Gastrocnemius medialis (tissue), 4 donors: ENCODE measurements at regions not wholly inside any gene's neighbourhood (a gene's known extent, or its start where the extent isn't known, plus 50 kb on each side); places are given as distances from the start of the nearest gene placed in this dataset.

Experiments used
- ATAC-seq, 2 donors: fragments of 150-250 bp; one replicate each; pipeline ENCODE4 v1.9.1; 2016
- DNase-seq, 2 donors: peaks; one replicate each; pipeline ENCODE4 v3.0.0-alpha.2; 2019
- H3K27ac ChIP-seq, 4 donors: fragments of 200-600 bp; sonication (generic); 1 replicate in 1 of 4; 2 replicates in 3 of 4; pipeline ENCODE4 v1.5.1; 2016 to 2018; ENCODE audit warnings: mild to moderate bottlenecking in 2 of 4, moderate library complexity in 1 of 4
- H3K27me3 ChIP-seq, 3 donors: fragments of 200-600 bp; sonication (generic) in 2 of 3; 1 replicate in 1 of 3; 2 replicates in 2 of 3; pipeline versions ENCODE4 v1.5.1 to v1.6.0; 2016 to 2019; ENCODE audit warnings: mild to moderate bottlenecking in 1 of 3, moderate library complexity in 1 of 3
- H3K36me3 ChIP-seq, 2 donors: fragments of 200-600 bp; sonication (generic) in 1 of 2; one replicate each; pipeline ENCODE4 v1.5.1; 2017 to 2018
- H3K4me1 ChIP-seq, 2 donors: fragments of 200-600 bp; sonication (generic) in 1 of 2; one replicate each; pipeline ENCODE4 v1.5.1; 2016 to 2017; ENCODE audit warnings: mild to moderate bottlenecking in 2 of 2
- H3K4me3 ChIP-seq, 4 donors: fragments of 200-600 bp; sonication (generic) in 3 of 4; 1 replicate in 1 of 4; 2 replicates in 3 of 4; pipeline ENCODE4 v1.5.1; 2016 to 2019; ENCODE audit warnings: mild to moderate bottlenecking in 2 of 4
- H3K9me3 ChIP-seq, 3 donors: fragments of 200-600 bp; sonication (generic) in 2 of 3; 1 replicate in 1 of 3; 2 replicates in 2 of 3; pipeline ENCODE4 v1.5.1; 2016 to 2019
- CTCF ChIP-seq, 5 experiments: fragments of 450-650 bp in 3 of 5; fragments of 200-600 bp in 2 of 5; sonication (generic) in 2 of 5; IDR thresholded peaks in 4 of 5; conservative IDR thresholded peaks in 1 of 5; 1 replicate in 4 of 5; 2 replicates in 1 of 5; pipeline ENCODE4 v1.5.1; 2016 to 2019; ENCODE audit warnings: antibody characterized with exemption in 5 of 5, mild to moderate bottlenecking in 3 of 5, moderate library complexity in 3 of 5
- POLR2A ChIP-seq, 2 donors: fragments of 450-650 bp; IDR thresholded peaks; one replicate each; pipeline ENCODE4 v1.6.1; 2017; ENCODE audit warnings: antibody characterized with exemption in 2 of 2, mild to moderate bottlenecking in 2 of 2, moderate library complexity in 2 of 2
- in situ Hi-C, 4 donors: fragments of 200-750 bp; cut with MboI; loops; one replicate each; pipeline versions ENCODE4 v1.15.0 to v1.8.0; 2017; ENCODE audit warnings: low sequenced_read_pairs in 4 of 4
- intact Hi-C: fragments of 100-400 bp; cut with DNase I; formaldehyde crosslinking; loops from one replicate; pipeline ENCODE4 v1.15.1; 2023; ENCODE audit warnings: low total_unique reads

GRCh38 chr2:216934623-216935022 is 74.8 kb upstream of the TNP1 start:
- DNase-seq = no peak
- H3K36me3 ChIP-seq = no peaks in the 10 kb centered on the region
- TF ChIP-seq POLR2A (IDR thresholded peaks at IDR 0.05) (no peak), CTCF (IDR thresholded peaks at IDR 0.05 in 4 of 5, conservative IDR thresholded peaks at IDR 0.05 in 1 of 5) (no peak)
- intact Hi-C loops = no loop called here
- no peaks in the 10 kb centered on the region for H3K9me3 ChIP-seq
- H3K27me3 ChIP-seq = no peaks in the 10 kb centered on the region
- no peak overlapping the region for H3K27ac ChIP-seq
- peaks cover 0 to 12% of the 10 kb centered on the region in 2 donors for H3K4me1 ChIP-seq
- in situ Hi-C loops = no loop called here
- no peak overlapping the region for H3K4me3 ChIP-seq
- ATAC-seq = peak in 1 of 2 donors; percentile 17

GRCh38 chr2:216934151-216934550 is 74.3 kb upstream of the TNP1 start:
- no peak for ATAC-seq
- DNase-seq = no peak
- H3K27me3 ChIP-seq = no peaks in the 10 kb centered on the region

GRCh38 chr2:216932863-216933548 is 73.1 kb upstream of the TNP1 start:
- Histone ChIP-seq H3K27me3 (no peaks in the 10 kb centered on the region), H3K4me3 (no peak overlapping the region), H3K9me3 (no peaks in the 10 kb centered on the region), H3K4me1 (peaks cover 0 to 12% of the 10 kb centered on the region in 2 donors), H3K27ac (no peak overlapping the region), H3K36me3 (no peaks in the 10 kb centered on the region)
- in situ Hi-C loops (no loop called here), intact Hi-C loops (no loop called here)
- no peak for ATAC-seq
- TF ChIP-seq CTCF (IDR thresholded peaks at IDR 0.05 in 4 of 5, conservative IDR thresholded peaks at IDR 0.05 in 1 of 5) (no peak), POLR2A (IDR thresholded peaks at IDR 0.05) (no peak)
- no peak for DNase-seq

More at GRCh38 chr2:216934151-216934550, 74.3 kb upstream of the TNP1 start:
- Histone ChIP-seq H3K27ac (no peak overlapping the region), H3K4me1 (peaks cover 0 to 12% of the 10 kb centered on the region in 2 donors), H3K4me3 (no peak overlapping the region), H3K9me3 (no peaks in the 10 kb centered on the region), H3K36me3 (no peaks in the 10 kb centered on the region)
- intact Hi-C loops = no loop called here
- in situ Hi-C loops = no loop called here
- TF ChIP-seq POLR2A (IDR thresholded peaks at IDR 0.05) (no peak), CTCF (IDR thresholded peaks at IDR 0.05 in 4 of 5, conservative IDR thresholded peaks at IDR 0.05 in 1 of 5) (no peak)

- TF ChIP-seq CTCF (IDR thresholded peaks at IDR 0.05 in 4 of 5, conservative IDR thresholded peaks at IDR 0.05 in 1 of 5) = no peak
- no peak for TF ChIP-seq POLR2A (IDR thresholded peaks at IDR 0.05)
- ATAC-seq = no peak
- Histone ChIP-seq H3K36me3 (no peaks in the 10 kb centered on the region), H3K27ac (no peak overlapping the region), H3K9me3 (no peaks in the 10 kb centered on the region), H3K27me3 (no peaks in the 10 kb centered on the region), H3K4me1 (peaks cover 0 to 10% of the 10 kb centered on the region in 2 donors), H3K4me3 (no peak overlapping the region)
- in situ Hi-C loops (no loop called here), intact Hi-C loops (no loop called here)
- DNase-seq = no peak
Observed at GRCh38 chr2:216932113-216932862, 72.4 kb upstream of the TNP1 start.
